GM12878 (cell line): ENCODE measurements at regions not wholly inside any gene's neighbourhood (a gene's known extent, or its start where the extent isn't known, plus 50 kb on each side); places are given as distances from the start of the nearest gene placed in this dataset.

Source experiments
- CBFB ChIP-seq: IDR thresholded peaks from 2 replicates; pipeline ENCODE4 v1.6.1; 2016; ENCODE audit warnings: antibody characterized with exemption, low read depth
- CHD2 ChIP-seq: IDR thresholded peaks from 2 replicates; pipeline ENCODE4 v1.6.1; 2011; ENCODE audit warnings: low read depth, low read length, improper control_type of control experiment, borderline replicate concordance
- E2F8 ChIP-seq: fragments of 450-650 bp; IDR thresholded peaks from 2 replicates; pipeline ENCODE4 v1.6.1; 2018; ENCODE audit warnings: mild to moderate bottlenecking, low read depth, moderate library complexity; ENCODE audit not compliant: partially characterized antibody
- ETV6 ChIP-seq, 2 experiments: fragments of 450-650 bp in 1 of 2; IDR thresholded peaks in 1 of 2; conservative IDR thresholded peaks in 1 of 2; 2 replicates each; pipeline ENCODE4 v1.6.1; 2014; ENCODE audit warnings: antibody characterized with exemption in 1 of 2, borderline replicate concordance in 1 of 2, low read depth in 1 of 2, mild to moderate bottlenecking in 1 of 2, moderate library complexity in 1 of 2
- EZH2 ChIP-seq: IDR thresholded peaks from 2 replicates; pipeline ENCODE4 v1.6.1; 2012; ENCODE audit warnings: low read depth, mild to moderate bottlenecking, control low read depth, inconsistent platforms, low read length, borderline replicate concordance; ENCODE audit not compliant: control insufficient read depth
- KLF5 ChIP-seq: fragments of 450-650 bp; IDR thresholded peaks from 2 replicates; pipeline ENCODE4 v1.6.1; 2014; ENCODE audit warnings: mild to moderate bottlenecking; ENCODE audit not compliant: partially characterized antibody
- MXI1 ChIP-seq: fragments of 150-350 bp; IDR thresholded peaks from 2 replicates; pipeline ENCODE4 v1.6.1; 2011; ENCODE audit warnings: low read depth, mild to moderate bottlenecking, inconsistent platforms, low read length, improper control_type of control experiment
- RAD21 ChIP-seq: IDR thresholded peaks from 2 replicates; pipeline ENCODE4 v1.6.1; 2011; ENCODE audit warnings: mild to moderate bottlenecking, low read depth, low read length, moderate library complexity; ENCODE audit not compliant: insufficient read depth
- SREBF2 ChIP-seq: IDR thresholded peaks from 2 replicates; pipeline ENCODE4 v1.6.1; 2012; ENCODE audit warnings: mild to moderate bottlenecking, low read length
- ZBTB11 ChIP-seq: fragments of 450-650 bp; formaldehyde crosslinking; IDR thresholded peaks from 2 replicates; pipeline ENCODE4 v1.5.0; 2022; ENCODE audit warnings: mild to moderate bottlenecking, missing genetic modification characterization
- ZNF274 ChIP-seq: IDR thresholded peaks from one replicate; pipeline ENCODE4 v1.8.0; 2011; ENCODE audit not compliant: insufficient read length, insufficient read depth

GRCh38 chr16:79421126-79421525 lies 179.4 kb downstream of the MAF start:
- TF ChIP-seq KLF5 (no peak), EZH2 (no peak), SREBF2 (no peak), RAD21 (no peak), E2F8 (no peak), CBFB (no peak), ETV6 (conservative IDR thresholded peaks at IDR 0.05 in 1 of 2, IDR thresholded peaks at IDR 0.05 in 1 of 2; ENCODE audit: borderline replicate concordance in 1 of 2, low read depth in 1 of 2) (no peak), CHD2 (no peak), MXI1 (no peak), ZBTB11 (CRISPR knock-in tag) (no peak), ZNF274 (no peak)
